Omental fat pad (tissue), 3 donors: ENCODE measurements at regions not wholly inside any gene's neighbourhood (a gene's known extent, or its start where the extent isn't known, plus 50 kb on each side); places are given as distances from the start of the nearest gene placed in this dataset.

Experiments used
- ATAC-seq: fragments of 150-250 bp; one replicate; pipeline ENCODE4 v1.9.1; 2016; ENCODE audit warnings: mild to moderate bottlenecking, moderate library complexity; ENCODE audit not compliant: low FRiP score
- DNase-seq: peaks from one replicate; pipeline ENCODE4 v3.0.0-alpha.2; 2019; ENCODE audit warnings: low spot score
- TF ChIP-seq, protein P1 (sequence below), 3 donors: fragments of 450-650 bp; IDR thresholded peaks; one replicate each; pipeline ENCODE4 v1.5.1; 2016 to 2017; ENCODE audit warnings: antibody characterized with exemption in 3 of 3, mild to moderate bottlenecking in 3 of 3, moderate library complexity in 2 of 3

DNA sequence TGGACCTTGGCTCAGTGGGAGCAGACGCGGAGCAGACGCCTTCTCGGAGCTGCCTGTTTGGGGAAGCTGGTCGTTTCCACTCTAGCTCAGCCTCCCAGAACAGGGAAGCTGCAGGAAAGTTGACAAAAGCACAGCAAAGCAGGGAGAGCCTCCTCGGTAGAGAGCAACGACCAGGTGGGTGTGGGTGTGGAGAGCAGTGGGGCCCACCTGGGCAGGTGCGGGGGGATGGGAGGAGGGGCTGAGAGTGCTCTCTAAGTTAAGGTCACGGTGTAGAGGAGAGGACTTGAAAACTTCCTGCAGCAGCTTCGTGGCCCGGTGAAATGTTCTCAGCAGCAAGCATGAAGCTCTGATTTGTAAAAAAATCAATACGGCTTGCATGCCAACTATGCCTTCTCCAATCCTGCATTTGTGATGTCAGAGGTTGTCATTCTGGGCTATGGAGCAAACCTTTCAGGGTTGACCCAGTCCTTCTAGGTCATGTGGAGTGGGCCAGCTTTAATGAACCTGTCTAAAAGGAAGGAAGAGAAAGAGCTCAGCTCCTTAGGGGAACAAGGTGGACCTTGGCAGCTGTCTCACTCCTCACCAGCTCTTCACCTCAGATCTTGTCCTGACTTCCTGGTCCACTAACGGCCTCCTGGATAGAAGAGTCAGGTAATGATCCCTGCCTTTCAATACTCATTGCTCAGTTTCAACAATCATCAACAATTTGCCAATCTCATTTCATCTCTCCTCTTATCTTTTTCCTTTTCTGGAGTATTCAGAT is 85.8 kb upstream of the UBL3 start:
- DNase-seq (no peak), ATAC-seq (no peak)
- TF ChIP-seq, protein P1, sequence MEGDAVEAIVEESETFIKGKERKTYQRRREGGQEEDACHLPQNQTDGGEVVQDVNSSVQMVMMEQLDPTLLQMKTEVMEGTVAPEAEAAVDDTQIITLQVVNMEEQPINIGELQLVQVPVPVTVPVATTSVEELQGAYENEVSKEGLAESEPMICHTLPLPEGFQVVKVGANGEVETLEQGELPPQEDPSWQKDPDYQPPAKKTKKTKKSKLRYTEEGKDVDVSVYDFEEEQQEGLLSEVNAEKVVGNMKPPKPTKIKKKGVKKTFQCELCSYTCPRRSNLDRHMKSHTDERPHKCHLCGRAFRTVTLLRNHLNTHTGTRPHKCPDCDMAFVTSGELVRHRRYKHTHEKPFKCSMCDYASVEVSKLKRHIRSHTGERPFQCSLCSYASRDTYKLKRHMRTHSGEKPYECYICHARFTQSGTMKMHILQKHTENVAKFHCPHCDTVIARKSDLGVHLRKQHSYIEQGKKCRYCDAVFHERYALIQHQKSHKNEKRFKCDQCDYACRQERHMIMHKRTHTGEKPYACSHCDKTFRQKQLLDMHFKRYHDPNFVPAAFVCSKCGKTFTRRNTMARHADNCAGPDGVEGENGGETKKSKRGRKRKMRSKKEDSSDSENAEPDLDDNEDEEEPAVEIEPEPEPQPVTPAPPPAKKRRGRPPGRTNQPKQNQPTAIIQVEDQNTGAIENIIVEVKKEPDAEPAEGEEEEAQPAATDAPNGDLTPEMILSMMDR (IDR thresholded peaks at IDR 0.05) = no peak

DNA sequence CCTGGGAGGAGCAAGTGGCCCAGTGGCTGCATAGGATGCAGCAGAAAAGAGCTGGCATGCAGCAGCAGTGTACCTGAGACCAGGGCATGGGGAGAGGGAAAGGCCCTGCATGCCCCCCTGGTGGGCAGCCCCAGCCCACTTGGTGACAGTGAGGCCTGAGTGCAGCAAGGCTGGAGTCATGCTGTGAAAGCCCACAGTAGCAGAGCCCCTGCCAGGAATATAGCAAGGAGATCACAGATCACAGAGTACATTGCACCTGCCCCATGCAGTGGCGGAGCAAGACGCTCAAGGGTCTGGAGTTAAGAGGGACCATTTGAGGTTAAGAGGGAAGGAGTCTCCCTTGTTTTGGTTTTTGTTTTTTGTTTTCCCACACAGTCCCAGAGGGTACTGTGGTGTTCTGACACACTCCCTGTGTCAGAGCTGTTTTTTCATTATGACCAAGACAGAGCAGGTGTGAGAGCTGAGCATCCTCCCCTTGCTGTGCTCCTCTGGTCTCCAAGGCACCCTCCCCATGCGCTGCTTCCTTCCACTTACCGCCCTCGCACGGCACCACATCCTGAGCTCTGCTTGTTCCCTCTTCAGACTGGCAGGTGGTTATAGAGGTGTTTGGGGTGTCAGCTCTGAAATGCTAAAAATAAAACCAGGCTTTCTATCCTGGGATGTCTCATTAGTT is 85.0 kb upstream of the UBL3 start:
- TF ChIP-seq, protein P1 (IDR thresholded peaks at IDR 0.05) = no peak
- ATAC-seq (no peak), DNase-seq (no peak)

DNA sequence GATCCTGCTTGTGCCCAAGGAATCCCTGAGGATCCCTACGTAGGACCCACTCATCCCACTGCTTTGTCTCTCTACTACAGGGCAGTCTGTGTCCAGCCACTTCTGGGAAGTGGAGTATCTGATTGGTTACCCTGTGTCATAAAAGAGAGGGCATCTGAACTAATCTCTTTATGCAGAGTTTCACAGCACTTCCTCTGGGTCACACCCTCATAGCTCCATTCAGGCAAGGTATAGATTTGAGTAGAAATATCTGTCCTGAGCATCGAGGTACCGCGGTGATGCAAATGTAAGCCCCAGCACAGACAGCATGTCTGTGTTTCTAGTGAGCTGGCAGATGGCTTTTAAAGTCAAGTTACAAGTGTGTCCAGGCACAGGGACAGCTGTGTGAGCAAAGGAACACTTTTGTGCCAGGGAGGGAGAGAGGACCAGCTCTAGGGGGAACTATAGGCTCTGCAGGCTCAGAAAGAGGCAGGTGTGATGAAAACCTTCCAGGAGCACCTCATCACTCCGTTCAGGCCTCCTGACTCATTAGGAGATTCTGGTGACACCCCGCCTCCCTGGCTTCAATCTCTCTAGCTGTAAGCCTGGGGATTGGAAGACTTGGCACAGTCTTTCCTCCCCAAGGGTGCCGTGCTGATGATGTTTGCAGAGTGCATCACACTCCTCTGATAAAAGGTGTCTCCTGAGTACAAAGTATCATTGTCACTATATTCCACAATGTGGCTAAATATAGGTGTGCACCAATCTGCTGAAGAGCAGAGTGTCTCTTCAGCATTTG is 84.3 kb upstream of the UBL3 start:
- TF ChIP-seq, protein P1 (IDR thresholded peaks at IDR 0.05) = no peak
- DNase-seq = no peak
- ATAC-seq = no peak

DNA sequence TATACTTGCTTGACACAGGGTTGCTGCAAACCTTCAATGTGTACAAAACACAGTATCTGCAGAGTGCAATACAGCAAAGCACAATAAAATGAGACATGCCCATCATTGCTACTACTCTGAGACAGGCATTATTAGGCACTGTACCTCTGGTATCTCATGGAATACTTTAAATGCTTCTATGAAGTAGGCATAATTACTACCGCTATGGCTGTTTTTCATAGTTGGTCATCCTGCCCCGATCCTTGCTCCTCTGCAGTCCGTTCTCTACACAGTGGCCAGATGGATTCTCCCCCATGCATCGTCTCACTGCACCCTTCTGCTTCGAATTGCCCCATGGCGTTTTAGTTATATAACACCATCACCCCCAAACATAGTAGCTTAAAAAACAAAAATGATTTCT is 83.0 kb upstream of the UBL3 start:
- no peak for ATAC-seq
- TF ChIP-seq, protein P1 (IDR thresholded peaks at IDR 0.05) = no peak

DNA sequence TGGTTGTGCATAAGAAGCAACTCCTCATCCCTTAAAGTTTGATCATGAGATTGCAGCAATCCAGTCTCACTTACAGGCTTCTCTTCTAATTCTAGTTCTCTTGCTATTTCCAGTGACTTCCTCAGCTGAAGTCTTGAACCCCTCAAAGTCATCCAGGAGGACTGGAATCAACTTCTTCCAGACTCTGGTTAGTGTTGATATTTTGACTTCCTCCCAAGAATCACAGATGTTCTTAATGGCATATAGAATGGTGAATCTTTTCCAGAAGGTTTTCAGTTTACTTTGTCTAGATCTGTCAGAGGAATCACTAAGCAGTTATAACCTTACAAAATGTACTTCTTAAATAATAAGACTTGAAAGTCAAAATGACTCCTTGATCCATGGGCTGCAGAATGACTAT is 81.3 kb upstream of the UBL3 start:
- TF ChIP-seq, protein P1 (IDR thresholded peaks at IDR 0.05) = no peak
- ATAC-seq (no peak), DNase-seq (no peak)

More for the DNA sequence above, 83.0 kb upstream of the UBL3 start:
- no peak for DNase-seq

DNA sequence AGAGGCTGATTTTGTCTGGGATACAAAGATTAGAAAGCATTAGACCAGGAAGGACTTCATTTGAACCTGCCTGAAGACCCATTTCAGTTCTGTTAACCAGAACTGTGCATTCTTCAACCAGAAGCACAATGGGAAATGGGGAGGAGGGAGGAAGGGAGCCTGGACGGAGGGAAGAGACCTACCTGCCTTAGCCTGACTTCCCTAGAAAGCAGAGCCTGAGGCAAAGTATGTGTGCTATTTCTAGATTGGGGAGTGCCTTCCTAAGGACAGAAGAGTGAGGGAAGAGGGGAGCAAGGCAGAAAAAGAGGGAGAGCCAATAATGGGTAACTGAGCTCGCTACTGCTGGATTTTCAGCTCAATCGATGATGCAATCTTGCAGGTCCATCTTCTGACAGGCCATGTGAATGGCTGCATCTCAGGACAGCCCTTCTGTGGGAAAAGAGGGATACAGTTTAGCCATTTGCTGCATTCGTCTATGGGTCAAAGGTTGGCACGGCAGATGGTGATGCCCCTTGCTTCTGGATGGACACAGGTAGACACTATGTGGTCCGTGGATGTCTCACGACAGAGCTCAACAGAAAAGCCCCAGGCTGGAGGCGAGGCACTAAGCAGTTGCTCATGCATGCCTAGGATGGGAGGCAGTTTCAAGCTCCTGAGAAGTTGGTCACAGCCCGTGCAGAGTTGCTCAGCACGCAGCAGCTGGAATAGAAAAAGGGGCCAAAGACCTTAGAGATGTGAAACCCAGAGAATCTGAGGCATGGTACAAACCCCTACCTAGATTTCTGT is 78.8 kb upstream of the UBL3 start:
- DNase-seq (no peak), ATAC-seq (no peak)
- TF ChIP-seq, protein P1 (IDR thresholded peaks at IDR 0.05) = no peak
